COLO829 (cell line): ENCODE measurements at regions not wholly inside any gene's neighbourhood (a gene's known extent, or its start where the extent isn't known, plus 50 kb on each side); places are given as distances from the start of the nearest gene placed in this dataset.
A peak's percentile ranks its signal among the peaks of the same experiment; 100 is the strongest.
"Not testable (repeated sequence)": the region's sequence is repeated elsewhere in the genome, so short reads cannot be mapped to it uniquely, and the experiment has no call there.

Source experiments
- DNase-seq: peaks from one replicate; pipeline ENCODE4 v3.0.0; 2012; ENCODE audit warnings: low spot score

- not testable (repeated sequence) for DNase-seq
These were observed 51.7 kb upstream of the PAXBP1 start for GRCh38 chr21:32823296-32823695.

GRCh38 chr21:32824950-32825349 is 53.4 kb upstream of the PAXBP1 start:
- no peak for DNase-seq

GRCh38 chr21:32826329-32827167 is 55.0 kb upstream of the PAXBP1 start:
- DNase-seq = peak; percentile 67

- no peak for DNase-seq
These were observed 57.4 kb upstream of the PAXBP1 start for GRCh38 chr21:32828908-32829307.

- no peak for DNase-seq
These were observed 57.9 kb upstream of the PAXBP1 start for GRCh38 chr21:32829504-32829903.

GRCh38 chr21:32831779-32832178 is 60.2 kb upstream of the PAXBP1 start:
- not testable (repeated sequence) for DNase-seq

GRCh38 chr21:32834211-32834915 is 62.8 kb upstream of the PAXBP1 start:
- DNase-seq = no peak

- no peak for DNase-seq
These were observed 63.3 kb upstream of the PAXBP1 start for GRCh38 chr21:32834916-32835235.

- DNase-seq = no peak
These were observed 70.6 kb upstream of the PAXBP1 start for GRCh38 chr21:32842146-32842545.

- no peak for DNase-seq
These were observed 72.0 kb upstream of the PAXBP1 start for GRCh38 chr21:32843561-32843960.

- no peak for DNase-seq
These were observed 72.5 kb upstream of the PAXBP1 start for GRCh38 chr21:32844076-32844475.

- DNase-seq = peak; percentile 58
These were observed 73.3 kb upstream of the PAXBP1 start for GRCh38 chr21:32844653-32845436.

- DNase-seq = no peak
These were observed 87.1 kb upstream of the PAXBP1 start for GRCh38 chr21:32858628-32859027.

GRCh38 chr21:32860399-32860798 is 88.8 kb upstream of the PAXBP1 start:
- DNase-seq = no peak

- no peak for DNase-seq
These were observed 90.3 kb upstream of the PAXBP1 start for GRCh38 chr21:32861866-32862265.

GRCh38 chr21:32867597-32867996 is 96.0 kb upstream of the PAXBP1 start:
- no peak for DNase-seq

- DNase-seq = no peak
These were observed 97.3 kb upstream of the PAXBP1 start for GRCh38 chr21:32868631-32869454.

- DNase-seq = no peak
These were observed 97.9 kb upstream of the PAXBP1 start for GRCh38 chr21:32869459-32869858.

- DNase-seq = no peak
These were observed 104.9 kb upstream of the PAXBP1 start for GRCh38 chr21:32876426-32876825.

GRCh38 chr21:32877888-32878287 is 106.3 kb upstream of the PAXBP1 start:
- DNase-seq = not testable (repeated sequence)

GRCh38 chr21:32878661-32879060 is 107.1 kb upstream of the PAXBP1 start:
- no peak for DNase-seq

- DNase-seq = no peak
These were observed 109.9 kb upstream of the PAXBP1 start for GRCh38 chr21:32881458-32881857.
